ENCODE measurements at regions not wholly inside any gene's neighbourhood (a gene's known extent, or its start where the extent isn't known, plus 50 kb on each side); places are given as distances from the start of the nearest gene placed in this dataset.

DNA sequence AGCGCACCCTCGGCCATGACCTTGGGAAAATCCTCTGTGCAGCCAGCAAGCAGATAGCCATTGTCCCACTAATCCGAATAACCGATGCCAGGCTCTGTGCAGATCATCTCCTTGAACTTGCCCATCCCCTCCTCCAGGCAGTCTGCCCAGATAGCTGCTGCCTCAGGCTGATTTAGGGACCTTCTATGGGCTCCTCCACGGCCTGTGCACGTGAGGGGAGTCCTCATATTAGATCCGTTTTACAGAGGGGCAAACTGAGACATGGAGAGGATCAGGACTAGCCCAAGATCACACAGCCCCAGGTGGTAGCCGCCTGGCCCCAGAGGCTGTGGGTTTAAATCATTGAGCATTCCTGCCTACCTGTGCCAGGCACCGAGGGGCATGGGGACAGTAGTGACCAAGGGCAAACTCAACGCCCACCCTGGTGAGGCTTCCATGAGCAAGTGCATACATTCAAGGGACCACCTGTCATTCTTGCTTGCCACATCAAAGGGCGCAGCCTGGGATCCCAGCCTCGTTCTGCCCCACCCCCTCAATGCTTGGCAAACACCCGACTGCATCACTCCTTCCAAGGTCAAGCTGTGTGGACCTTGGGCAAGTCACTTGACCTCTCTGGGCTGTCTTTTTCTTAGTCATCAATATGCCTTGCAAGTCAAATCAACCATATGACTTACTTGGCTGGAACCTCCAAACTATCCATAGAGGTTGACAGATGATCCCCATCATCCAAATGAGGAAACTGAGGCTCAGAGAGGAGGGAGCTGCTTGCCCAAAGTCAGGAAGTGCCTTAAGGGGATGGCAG lies 131.6 kb downstream of the MN1 start:
- H3K4me1 ChIP-seq, result peaks cover 52% of the 10 kb centered on the region
- DNase-seq, result no peak
- peak overlapping the region; percentile 94 for H3K27ac ChIP-seq (replicated peaks)
- H3K27me3 ChIP-seq (ENCODE audit: low read depth), result no peaks in the 10 kb centered on the region
- intact Hi-C loops (cut with micrococcal nuclease), result loop anchor here (10.0 kb wide), 1 partner anchor 125 kb away; no protein-coding TSS in a partner anchor
- H3K4me3 ChIP-seq, result no peak overlapping the region
- TF ChIP-seq, protein P1, sequence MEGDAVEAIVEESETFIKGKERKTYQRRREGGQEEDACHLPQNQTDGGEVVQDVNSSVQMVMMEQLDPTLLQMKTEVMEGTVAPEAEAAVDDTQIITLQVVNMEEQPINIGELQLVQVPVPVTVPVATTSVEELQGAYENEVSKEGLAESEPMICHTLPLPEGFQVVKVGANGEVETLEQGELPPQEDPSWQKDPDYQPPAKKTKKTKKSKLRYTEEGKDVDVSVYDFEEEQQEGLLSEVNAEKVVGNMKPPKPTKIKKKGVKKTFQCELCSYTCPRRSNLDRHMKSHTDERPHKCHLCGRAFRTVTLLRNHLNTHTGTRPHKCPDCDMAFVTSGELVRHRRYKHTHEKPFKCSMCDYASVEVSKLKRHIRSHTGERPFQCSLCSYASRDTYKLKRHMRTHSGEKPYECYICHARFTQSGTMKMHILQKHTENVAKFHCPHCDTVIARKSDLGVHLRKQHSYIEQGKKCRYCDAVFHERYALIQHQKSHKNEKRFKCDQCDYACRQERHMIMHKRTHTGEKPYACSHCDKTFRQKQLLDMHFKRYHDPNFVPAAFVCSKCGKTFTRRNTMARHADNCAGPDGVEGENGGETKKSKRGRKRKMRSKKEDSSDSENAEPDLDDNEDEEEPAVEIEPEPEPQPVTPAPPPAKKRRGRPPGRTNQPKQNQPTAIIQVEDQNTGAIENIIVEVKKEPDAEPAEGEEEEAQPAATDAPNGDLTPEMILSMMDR (IDR thresholded peaks at IDR 0.05; ENCODE audit: borderline replicate concordance), result no peak
- no peaks in the 10 kb centered on the region for H3K36me3 ChIP-seq
- peaks cover 11% of the 10 kb centered on the region for H3K9me3 ChIP-seq (replicated peaks)

DNA sequence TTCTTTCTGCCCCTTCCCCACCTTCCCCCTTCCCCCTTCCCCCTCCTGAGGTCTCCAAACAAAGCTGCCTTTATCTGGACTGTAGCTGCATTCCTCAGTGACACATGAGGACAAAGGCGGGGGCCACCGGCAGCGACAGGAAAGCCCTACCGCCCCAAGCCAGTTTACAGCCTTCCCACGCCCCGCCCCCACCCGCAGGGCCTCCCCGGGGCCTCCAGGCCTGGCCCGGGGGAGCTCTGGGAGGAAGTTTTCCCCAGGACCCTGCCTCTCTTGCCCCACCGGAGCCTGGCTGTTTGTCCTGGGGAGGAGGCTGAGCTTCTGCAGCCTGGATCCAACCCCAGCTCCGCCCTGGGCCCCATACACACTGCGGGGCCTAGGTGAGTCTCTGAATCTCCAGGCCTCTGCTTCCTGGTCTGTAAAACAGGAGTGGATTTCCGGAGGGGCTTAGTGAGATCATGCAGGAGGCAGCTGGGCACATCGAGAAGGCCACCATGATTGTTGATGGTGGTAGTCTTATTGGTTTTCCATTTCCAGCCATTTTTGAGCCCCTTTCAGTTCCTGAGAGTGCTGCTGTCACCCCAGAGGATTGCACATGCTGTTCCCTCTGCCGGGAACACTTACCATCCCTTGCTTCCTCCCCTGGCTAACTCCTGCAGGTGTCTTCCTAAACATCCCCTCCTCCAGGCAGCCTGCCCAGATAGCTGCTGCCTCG lies 130.7 kb downstream of the MN1 start:
- TF ChIP-seq, protein P1 (IDR thresholded peaks at IDR 0.05; ENCODE audit: borderline replicate concordance), result no peak
- peak overlapping the region; percentile 94 for H3K27ac ChIP-seq (replicated peaks)
- H3K4me1 ChIP-seq, result peaks cover 52% of the 10 kb centered on the region
- H3K36me3 ChIP-seq, result no peaks in the 10 kb centered on the region
- intact Hi-C loops (cut with micrococcal nuclease), result no loop called here
- peaks cover 13% of the 10 kb centered on the region for H3K9me3 ChIP-seq (replicated peaks)
- H3K4me3 ChIP-seq, result no peak overlapping the region
- H3K27me3 ChIP-seq (ENCODE audit: low read depth), result no peaks in the 10 kb centered on the region
- peak; percentile 73 for DNase-seq

DNA sequence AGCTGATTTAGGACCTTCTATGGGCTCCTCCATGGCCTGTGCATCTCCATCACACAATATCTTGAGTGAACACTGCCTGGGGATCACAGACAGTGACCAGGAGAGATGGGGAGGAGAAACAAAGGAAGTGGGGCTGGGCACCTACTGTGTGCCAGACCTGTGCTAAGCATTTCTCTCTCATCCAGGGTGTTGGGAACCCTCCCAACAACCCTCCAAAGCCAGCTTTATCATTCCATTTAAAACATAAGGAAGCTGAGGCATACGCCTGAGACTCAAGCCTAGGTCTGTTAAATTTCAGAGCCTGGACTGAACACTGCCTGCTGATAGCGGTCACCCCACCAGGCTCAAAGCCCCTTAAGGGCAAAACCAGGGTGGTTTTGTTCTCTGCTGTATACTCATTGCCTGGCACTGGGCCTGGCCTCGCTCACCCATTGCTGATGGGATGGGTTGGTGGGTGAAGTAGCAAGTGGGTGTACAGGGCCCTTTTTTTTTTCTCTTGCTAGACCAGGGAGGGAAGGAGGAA lies 130.1 kb downstream of the MN1 start:
- TF ChIP-seq, protein P1 (IDR thresholded peaks at IDR 0.05; ENCODE audit: borderline replicate concordance), result no peak
- Histone ChIP-seq H3K9me3 (replicated peaks) (peaks cover 13% of the 10 kb centered on the region), H3K27me3 (ENCODE audit: low read depth) (no peaks in the 10 kb centered on the region), H3K4me1 (peaks cover 52% of the 10 kb centered on the region), H3K36me3 (no peaks in the 10 kb centered on the region), H3K27ac (replicated peaks) (peak overlapping the region; percentile 94), H3K4me3 (no peak overlapping the region)
- intact Hi-C loops (cut with micrococcal nuclease), result no loop called here
- no peak for DNase-seq

DNA sequence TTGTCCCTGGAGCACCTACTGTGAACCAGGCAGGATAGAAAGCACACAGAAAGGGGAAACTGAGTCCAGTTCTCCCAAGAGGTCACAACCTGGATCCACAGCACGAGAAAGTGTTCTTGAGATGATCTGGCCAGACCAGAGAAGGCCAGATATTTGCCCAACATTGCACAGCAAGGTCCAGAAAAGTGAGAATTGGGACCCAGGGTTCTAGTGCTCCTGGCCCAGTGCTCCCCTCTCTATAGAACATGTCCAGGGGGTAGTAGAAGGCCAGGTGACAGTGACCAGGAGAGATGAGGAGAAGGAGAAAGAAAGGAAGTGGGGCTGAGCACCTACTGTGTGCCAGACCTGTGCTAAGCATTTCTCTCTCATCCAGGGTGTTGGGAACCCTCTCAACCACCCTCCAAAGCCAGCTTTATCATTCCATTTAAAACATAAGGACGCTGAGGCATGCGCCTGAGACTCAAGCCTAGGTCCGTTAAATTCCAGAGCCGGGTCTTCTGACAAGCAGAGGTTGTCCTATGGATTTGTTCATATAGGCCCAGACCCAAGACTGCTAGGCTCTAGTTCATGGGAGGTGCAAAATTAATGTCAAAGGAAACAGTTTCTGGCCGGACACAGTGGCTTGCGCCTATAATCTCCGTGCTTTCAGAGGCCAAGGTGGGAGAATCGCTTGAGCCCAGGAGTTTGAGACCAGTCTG lies 128.7 kb downstream of the MN1 start:
- Histone ChIP-seq H3K36me3 (no peaks in the 10 kb centered on the region), H3K4me3 (no peak overlapping the region), H3K4me1 (peaks cover 52% of the 10 kb centered on the region), H3K27ac (replicated peaks) (peak overlapping the region; percentile 64), H3K27me3 (ENCODE audit: low read depth) (no peaks in the 10 kb centered on the region), H3K9me3 (replicated peaks) (peaks cover 15% of the 10 kb centered on the region)
- TF ChIP-seq, protein P1 (IDR thresholded peaks at IDR 0.05; ENCODE audit: borderline replicate concordance), result no peak
- no peak for DNase-seq
- intact Hi-C loops (cut with micrococcal nuclease), result no loop called here

DNA sequence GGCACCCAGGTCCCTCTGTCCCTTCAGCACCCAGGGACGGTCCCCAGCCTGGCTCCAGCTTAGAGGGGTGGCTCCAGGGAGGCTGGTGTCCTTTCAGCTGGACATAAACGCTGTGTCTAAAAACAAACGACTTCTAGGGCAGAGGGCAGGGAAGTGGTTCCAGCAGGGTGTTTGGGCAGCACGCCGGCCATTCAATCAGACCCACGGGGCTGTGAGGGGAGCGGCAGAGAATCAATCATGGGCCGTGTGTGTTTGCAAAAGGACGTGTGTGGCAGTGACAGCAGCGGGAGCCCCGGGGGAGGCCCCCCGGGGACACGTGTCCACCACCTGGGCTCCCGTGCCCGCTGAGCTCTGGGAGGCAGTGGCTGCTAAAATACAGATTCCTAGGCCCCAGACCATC lies 127.7 kb downstream of the MN1 start:
- intact Hi-C loops (cut with micrococcal nuclease), result no loop called here
- Histone ChIP-seq H3K36me3 (no peaks in the 10 kb centered on the region), H3K4me1 (peaks cover 46% of the 10 kb centered on the region), H3K9me3 (replicated peaks) (peaks cover 15% of the 10 kb centered on the region), H3K4me3 (no peak overlapping the region), H3K27me3 (ENCODE audit: low read depth) (no peaks in the 10 kb centered on the region), H3K27ac (replicated peaks) (peak overlapping the region; percentile 64)
- DNase-seq, result no peak
- TF ChIP-seq, protein P1 (IDR thresholded peaks at IDR 0.05; ENCODE audit: borderline replicate concordance), result no peak

Measured in left ventricle myocardium inferior (tissue), 1 donor.